ENCODE measurements at regions not wholly inside any gene's neighbourhood (a gene's known extent, or its start where the extent isn't known, plus 50 kb on each side); places are given as distances from the start of the nearest gene placed in this dataset.
"Not testable (repeated sequence)": the region's sequence is repeated elsewhere in the genome, so short reads cannot be mapped to it uniquely, and the experiment has no call there.

DNA sequence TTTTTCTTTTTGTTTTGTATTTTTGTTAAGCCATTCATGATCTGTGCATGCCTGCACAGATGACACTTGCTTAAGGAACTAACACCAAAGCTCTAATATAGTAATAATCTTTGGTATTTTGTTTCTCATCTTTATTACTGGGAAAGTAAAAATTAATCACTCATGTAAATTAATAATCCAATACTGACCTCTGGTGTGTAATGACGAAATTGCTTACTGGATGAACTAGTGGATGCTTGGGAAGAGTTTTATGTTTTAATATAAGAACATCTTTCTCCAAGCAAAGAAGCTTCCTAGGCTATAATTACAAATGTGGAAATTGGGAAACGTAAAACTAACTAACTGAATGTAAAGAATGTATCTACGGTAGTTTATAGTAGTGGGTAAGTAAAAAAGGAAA is 147.9 kb downstream of the POTEC start:
- H3K4me3 Mint-ChIP-seq; H3K79me2 ChIP-seq (ENCODE audit: control insufficient read depth, insufficient read depth, low read length); H2AFZ ChIP-seq (ENCODE audit: insufficient read depth, low read depth, low read length, poor library complexity, severe bottlenecking); POLR2A ChIA-PET; CTCF ChIA-PET; H3K36me3 ChIP-seq (replicated peaks in 1 of 2; ENCODE audit: control extremely low read depth in 1 of 2, control insufficient read depth in 1 of 2, extremely low read depth in 1 of 2, insufficient read depth in 2 of 2, low read length in 1 of 2); H3K27ac ChIP-seq (ENCODE audit: low read length in 2 of 2); H3K9me3 Mint-ChIP-seq (ENCODE audit: insufficient read depth); H3K4me3 ChIP-seq (ENCODE audit: control extremely low read depth in 1 of 5, extremely low read depth in 1 of 5, insufficient read depth in 1 of 5, low read depth in 2 of 5, low read length in 4 of 5); H4K20me1 ChIP-seq (ENCODE audit: control insufficient read depth, insufficient read depth, low read length, poor library complexity, severe bottlenecking); H3K9ac ChIP-seq (ENCODE audit: low read length); ATAC-seq (ENCODE audit: low read depth); H3K4me2 ChIP-seq (replicated peaks; ENCODE audit: low read depth, low read length, poor library complexity, severe bottlenecking); H3K27me3 ChIP-seq (replicated peaks in 1 of 4; ENCODE audit: control extremely low read depth in 1 of 4, control insufficient read depth in 3 of 4, insufficient read depth in 4 of 4, low read length in 3 of 4); H3K4me1 ChIP-seq (ENCODE audit: control insufficient read depth in 2 of 2, insufficient read depth in 2 of 2, low read length in 2 of 2); H3K27ac Mint-ChIP-seq; DNase-seq; H3K4me1 Mint-ChIP-seq; H3K27me3 Mint-ChIP-seq; H3K9me3 ChIP-seq (ENCODE audit: control extremely low read depth in 1 of 3, control insufficient read depth in 2 of 3, insufficient read depth in 1 of 3, low read length in 2 of 3): not testable (repeated sequence)
- no CpG with 5 or more reads among the region's 3 CpGs for WGBS (ENCODE audit: insufficient coverage)
- intact Hi-C loops (cut with micrococcal nuclease), result loop anchor here (10.0 kb wide), 1 partner anchor 581 kb away; no protein-coding TSS in a partner anchor

DNA sequence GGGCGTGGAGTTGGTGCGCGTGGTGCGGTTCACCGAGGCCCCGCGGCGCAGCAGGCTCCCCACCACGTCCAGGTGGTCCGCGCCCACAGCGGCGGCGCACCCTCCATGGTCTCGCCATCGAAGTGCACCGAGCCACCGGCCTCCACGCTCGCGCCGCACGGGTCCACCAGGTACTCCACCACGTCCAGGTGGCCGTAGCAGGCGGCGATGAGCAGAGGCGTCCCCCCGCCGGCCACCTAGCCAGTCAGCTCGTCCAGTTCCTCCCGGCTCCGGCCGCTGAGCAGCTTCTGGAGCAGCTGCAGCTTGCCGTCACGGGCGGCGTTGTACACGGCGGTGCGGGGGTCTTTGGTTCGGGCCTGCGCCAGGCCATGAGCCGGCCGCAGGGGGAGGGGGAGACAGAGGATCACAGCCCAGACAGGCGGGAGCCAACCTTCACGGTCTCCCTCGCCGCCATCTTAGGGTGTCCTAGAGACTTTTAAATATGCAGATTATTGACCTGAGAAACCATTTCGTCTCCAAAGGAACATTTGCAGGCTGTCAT is 149.8 kb downstream of the POTEC start:
- POLR2A ChIA-PET; H3K27ac Mint-ChIP-seq; H3K9ac ChIP-seq (ENCODE audit: low read length); H3K4me3 Mint-ChIP-seq; H3K4me3 ChIP-seq (ENCODE audit: control extremely low read depth in 1 of 5, extremely low read depth in 1 of 5, insufficient read depth in 1 of 5, low read depth in 2 of 5, low read length in 4 of 5); H3K9me3 ChIP-seq (ENCODE audit: control extremely low read depth in 1 of 3, control insufficient read depth in 2 of 3, insufficient read depth in 1 of 3, low read length in 2 of 3); H2AFZ ChIP-seq (ENCODE audit: insufficient read depth, low read depth, low read length, poor library complexity, severe bottlenecking); H3K79me2 ChIP-seq (ENCODE audit: control insufficient read depth, insufficient read depth, low read length); DNase-seq; H3K4me1 ChIP-seq (ENCODE audit: control insufficient read depth in 2 of 2, insufficient read depth in 2 of 2, low read length in 2 of 2); CTCF ChIA-PET; H4K20me1 ChIP-seq (ENCODE audit: control insufficient read depth, insufficient read depth, low read length, poor library complexity, severe bottlenecking); H3K4me2 ChIP-seq (replicated peaks; ENCODE audit: low read depth, low read length, poor library complexity, severe bottlenecking); H3K36me3 ChIP-seq (replicated peaks in 1 of 2; ENCODE audit: control extremely low read depth in 1 of 2, control insufficient read depth in 1 of 2, extremely low read depth in 1 of 2, insufficient read depth in 2 of 2, low read length in 1 of 2); H3K9me3 Mint-ChIP-seq (ENCODE audit: insufficient read depth); ATAC-seq (ENCODE audit: low read depth); H3K27me3 ChIP-seq (replicated peaks in 1 of 4; ENCODE audit: control extremely low read depth in 1 of 4, control insufficient read depth in 3 of 4, insufficient read depth in 4 of 4, low read length in 3 of 4); H3K27me3 Mint-ChIP-seq; H3K4me1 Mint-ChIP-seq; H3K27ac ChIP-seq (ENCODE audit: low read length in 2 of 2): not testable (repeated sequence)
- 96% methylated on average over 40 of the region's 50 CpGs for WGBS (ENCODE audit: insufficient coverage)
- intact Hi-C loops (cut with micrococcal nuclease), result loop anchor here (10.0 kb wide), 1 partner anchor 579 kb away; no protein-coding TSS in a partner anchor

DNA sequence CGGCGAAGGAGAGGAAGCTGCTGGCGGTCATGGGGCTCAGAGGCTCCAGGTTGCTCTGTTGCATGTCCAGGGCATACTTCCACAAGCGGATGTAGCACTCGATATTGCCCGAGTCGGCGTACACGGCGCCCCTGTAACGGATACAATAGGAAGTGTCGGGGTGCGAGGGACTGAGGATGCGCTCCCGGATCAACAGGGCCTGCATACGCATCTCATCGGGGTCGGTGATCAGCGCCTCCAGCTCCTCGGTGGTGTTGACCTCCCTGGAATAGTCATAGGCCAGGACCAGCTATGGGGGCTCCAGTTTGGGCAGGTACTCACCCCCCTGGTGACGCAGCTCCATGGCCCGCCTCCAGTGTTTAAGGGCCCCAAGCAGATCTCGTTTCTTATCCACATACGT is 150.8 kb downstream of the POTEC start:
- H3K79me2 ChIP-seq (ENCODE audit: control insufficient read depth, insufficient read depth, low read length); H2AFZ ChIP-seq (ENCODE audit: insufficient read depth, low read depth, low read length, poor library complexity, severe bottlenecking); H3K4me3 Mint-ChIP-seq; H3K27me3 ChIP-seq (replicated peaks in 1 of 4; ENCODE audit: control extremely low read depth in 1 of 4, control insufficient read depth in 3 of 4, insufficient read depth in 4 of 4, low read length in 3 of 4); H3K4me3 ChIP-seq (ENCODE audit: control extremely low read depth in 1 of 5, extremely low read depth in 1 of 5, insufficient read depth in 1 of 5, low read depth in 2 of 5, low read length in 4 of 5); H3K9ac ChIP-seq (ENCODE audit: low read length); H3K4me1 Mint-ChIP-seq; POLR2A ChIA-PET; H3K27ac ChIP-seq (ENCODE audit: low read length in 2 of 2); H3K9me3 Mint-ChIP-seq (ENCODE audit: insufficient read depth); H3K4me2 ChIP-seq (replicated peaks; ENCODE audit: low read depth, low read length, poor library complexity, severe bottlenecking); DNase-seq; H3K4me1 ChIP-seq (ENCODE audit: control insufficient read depth in 2 of 2, insufficient read depth in 2 of 2, low read length in 2 of 2); H4K20me1 ChIP-seq (ENCODE audit: control insufficient read depth, insufficient read depth, low read length, poor library complexity, severe bottlenecking); H3K36me3 ChIP-seq (replicated peaks in 1 of 2; ENCODE audit: control extremely low read depth in 1 of 2, control insufficient read depth in 1 of 2, extremely low read depth in 1 of 2, insufficient read depth in 2 of 2, low read length in 1 of 2); CTCF ChIA-PET; H3K9me3 ChIP-seq (ENCODE audit: control extremely low read depth in 1 of 3, control insufficient read depth in 2 of 3, insufficient read depth in 1 of 3, low read length in 2 of 3); ATAC-seq (ENCODE audit: low read depth); H3K27ac Mint-ChIP-seq; H3K27me3 Mint-ChIP-seq: not testable (repeated sequence)
- WGBS (ENCODE audit: insufficient coverage), result 96% methylated on average over 19 of the region's 24 CpGs
- intact Hi-C loops (cut with micrococcal nuclease), result loop anchor here (10.0 kb wide), 1 partner anchor 578 kb away; no protein-coding TSS in a partner anchor

DNA sequence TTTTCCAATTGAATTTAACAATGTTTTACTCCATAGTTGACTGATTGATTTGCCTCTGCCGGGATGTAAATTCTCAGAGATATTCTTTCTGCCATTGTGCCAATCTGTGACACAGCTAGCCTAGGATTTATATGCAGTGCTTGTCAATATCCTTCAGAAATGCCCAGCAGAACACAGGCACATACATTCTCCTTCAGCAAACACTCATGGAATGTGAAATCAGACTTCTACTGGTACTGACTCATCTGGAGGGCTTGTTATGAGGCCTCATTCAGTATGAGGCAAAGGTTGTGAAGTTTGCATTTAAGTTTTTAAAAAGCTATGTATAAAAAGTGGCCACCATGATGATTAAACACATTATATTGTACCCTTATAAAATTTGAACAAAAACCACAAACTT is 158.4 kb downstream of the POTEC start:
- not testable (repeated sequence) for H3K4me2 ChIP-seq (replicated peaks; ENCODE audit: low read depth, low read length, poor library complexity, severe bottlenecking); H3K4me1 ChIP-seq (ENCODE audit: control insufficient read depth in 2 of 2, insufficient read depth in 2 of 2, low read length in 2 of 2)

More for the DNA sequence above, 158.4 kb downstream of the POTEC start:
- H3K9me3 Mint-ChIP-seq (ENCODE audit: insufficient read depth); H3K27ac Mint-ChIP-seq; H3K27me3 Mint-ChIP-seq; DNase-seq; H3K4me3 ChIP-seq (ENCODE audit: control extremely low read depth in 1 of 5, extremely low read depth in 1 of 5, insufficient read depth in 1 of 5, low read depth in 2 of 5, low read length in 4 of 5); H2AFZ ChIP-seq (ENCODE audit: insufficient read depth, low read depth, low read length, poor library complexity, severe bottlenecking); H3K27ac ChIP-seq (ENCODE audit: low read length in 2 of 2); H3K9ac ChIP-seq (ENCODE audit: low read length); H3K4me3 Mint-ChIP-seq; POLR2A ChIA-PET; CTCF ChIA-PET; H3K79me2 ChIP-seq (ENCODE audit: control insufficient read depth, insufficient read depth, low read length); H3K9me3 ChIP-seq (ENCODE audit: control extremely low read depth in 1 of 3, control insufficient read depth in 2 of 3, insufficient read depth in 1 of 3, low read length in 2 of 3); H3K36me3 ChIP-seq (replicated peaks in 1 of 2; ENCODE audit: control extremely low read depth in 1 of 2, control insufficient read depth in 1 of 2, extremely low read depth in 1 of 2, insufficient read depth in 2 of 2, low read length in 1 of 2); ATAC-seq (ENCODE audit: low read depth); H3K27me3 ChIP-seq (replicated peaks in 1 of 4; ENCODE audit: control extremely low read depth in 1 of 4, control insufficient read depth in 3 of 4, insufficient read depth in 4 of 4, low read length in 3 of 4); H3K4me1 Mint-ChIP-seq; intact Hi-C loops (cut with micrococcal nuclease); H4K20me1 ChIP-seq (ENCODE audit: control insufficient read depth, insufficient read depth, low read length, poor library complexity, severe bottlenecking): not testable (repeated sequence)
- WGBS (ENCODE audit: insufficient coverage), result no CpG with 5 or more reads among the region's 1 CpG

Measured in B cell (primary cell).